B cell (primary cell): ENCODE measurements at regions not wholly inside any gene's neighbourhood (a gene's known extent, or its start where the extent isn't known, plus 50 kb on each side); places are given as distances from the start of the nearest gene placed in this dataset.

ENCODE experiments used
- EZH2 ChIP-seq: IDR thresholded peaks from 2 replicates; pipeline ENCODE4 v1.6.1; 2012; ENCODE audit warnings: borderline replicate concordance, low read depth, mild to moderate bottlenecking, moderate library complexity, low read length; ENCODE audit not compliant: insufficient read depth, poor library complexity, severe bottlenecking
- TF ChIP-seq, protein P1 (sequence below): fragments of 200-600 bp; IDR thresholded peaks from one replicate; pipeline ENCODE4 v1.8.0; 2022; ENCODE audit warnings: antibody characterized with exemption, mild to moderate bottlenecking

DNA sequence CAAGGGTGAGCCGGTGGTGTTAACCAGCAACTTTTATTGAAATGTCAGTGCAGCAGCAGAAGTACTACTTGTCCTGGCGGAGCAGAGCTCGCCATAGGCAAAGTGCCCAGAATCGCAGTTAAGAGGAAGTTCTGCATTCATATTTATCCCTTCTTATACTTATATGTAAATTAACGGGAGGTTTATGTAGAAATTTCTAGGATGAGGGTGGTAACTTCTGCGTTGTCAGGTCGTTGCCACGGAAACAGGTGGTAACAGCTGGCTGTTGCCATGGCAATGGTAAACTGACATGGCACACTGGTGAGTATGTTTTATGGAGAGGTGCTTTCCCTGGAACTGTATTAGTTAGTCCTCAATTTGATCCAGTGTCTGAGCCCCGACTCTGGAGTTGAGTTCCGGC is 2494.9 kb upstream of the PCDH20 start:
- TF ChIP-seq, protein P1, sequence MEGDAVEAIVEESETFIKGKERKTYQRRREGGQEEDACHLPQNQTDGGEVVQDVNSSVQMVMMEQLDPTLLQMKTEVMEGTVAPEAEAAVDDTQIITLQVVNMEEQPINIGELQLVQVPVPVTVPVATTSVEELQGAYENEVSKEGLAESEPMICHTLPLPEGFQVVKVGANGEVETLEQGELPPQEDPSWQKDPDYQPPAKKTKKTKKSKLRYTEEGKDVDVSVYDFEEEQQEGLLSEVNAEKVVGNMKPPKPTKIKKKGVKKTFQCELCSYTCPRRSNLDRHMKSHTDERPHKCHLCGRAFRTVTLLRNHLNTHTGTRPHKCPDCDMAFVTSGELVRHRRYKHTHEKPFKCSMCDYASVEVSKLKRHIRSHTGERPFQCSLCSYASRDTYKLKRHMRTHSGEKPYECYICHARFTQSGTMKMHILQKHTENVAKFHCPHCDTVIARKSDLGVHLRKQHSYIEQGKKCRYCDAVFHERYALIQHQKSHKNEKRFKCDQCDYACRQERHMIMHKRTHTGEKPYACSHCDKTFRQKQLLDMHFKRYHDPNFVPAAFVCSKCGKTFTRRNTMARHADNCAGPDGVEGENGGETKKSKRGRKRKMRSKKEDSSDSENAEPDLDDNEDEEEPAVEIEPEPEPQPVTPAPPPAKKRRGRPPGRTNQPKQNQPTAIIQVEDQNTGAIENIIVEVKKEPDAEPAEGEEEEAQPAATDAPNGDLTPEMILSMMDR: no peak
- no peak for TF ChIP-seq EZH2
